CD4-positive, alpha-beta T cell (primary cell): ENCODE measurements at regions not wholly inside any gene's neighbourhood (a gene's known extent, or its start where the extent isn't known, plus 50 kb on each side); places are given as distances from the start of the nearest gene placed in this dataset.

Source experiments
- ATAC-seq: fragments of 200-7000 bp; cut with Tn5 transposase; one replicate; pipeline ENCODE4 v1.10.0; 2022; ENCODE audit warnings: mild to moderate bottlenecking; ENCODE audit not compliant: poor library complexity
- CTCF ChIA-PET: fragments of 350-600 bp; sonication (Branson Sonifier 250); formaldehyde crosslinking; loops from one replicate; lab custom pipeline; 2021; ENCODE audit warnings: antibody characterized with exemption, inconsistent platforms; lab: Charles Lee
- POLR2A ChIA-PET: fragments of 350-600 bp; sonication (Branson Sonifier 250); formaldehyde crosslinking; loops from one replicate; lab custom pipeline; 2021; ENCODE audit warnings: antibody characterized with exemption, inconsistent platforms; lab: Charles Lee
- DNase-seq, 14 experiments: peaks; one replicate each; pipeline ENCODE4 v3.0.0-alpha.2; 2013 to 2020; ENCODE audit warnings: mixed read lengths in 2 of 14
- H3K27ac ChIP-seq, 2 donors: one replicate each; pipeline versions ENCODE4 v1.5.1 to v1.7.0; 2013; ENCODE audit warnings: low read length in 2 of 2, low read depth in 1 of 2, mild to moderate bottlenecking in 1 of 2
- H3K27me3 ChIP-seq, 2 experiments: 1 replicate in 1 of 2; 2 replicates in 1 of 2; pipeline versions ENCODE4 v1.6.1 to v1.7.0; 2013; ENCODE audit warnings: low read length in 2 of 2, control low read depth in 1 of 2, mild to moderate bottlenecking in 1 of 2, moderate library complexity in 1 of 2; ENCODE audit not compliant: insufficient read depth in 2 of 2, control insufficient read depth in 1 of 2
- H3K36me3 ChIP-seq: one replicate; pipeline ENCODE4 v1.6.1; 2013; ENCODE audit warnings: low read length, control low read depth; ENCODE audit not compliant: insufficient read depth
- H3K4me1 ChIP-seq: one replicate; pipeline ENCODE4 v1.6.1; 2013; ENCODE audit warnings: low read length, control low read depth; ENCODE audit not compliant: insufficient read depth
- H3K4me3 ChIP-seq: one replicate; pipeline ENCODE4 v1.5.1; 2013; ENCODE audit warnings: mild to moderate bottlenecking, low read length, moderate library complexity
- H3K9me3 ChIP-seq, 2 experiments: 1 replicate in 1 of 2; 2 replicates in 1 of 2; pipeline versions ENCODE4 v1.6.1 to v1.7.0; 2013; ENCODE audit warnings: low read length in 2 of 2, mild to moderate bottlenecking in 2 of 2, control low read depth in 1 of 2, moderate library complexity in 1 of 2; ENCODE audit not compliant: control insufficient read depth in 1 of 2, insufficient read depth in 1 of 2
- H3K27ac Mint-ChIP-seq: one replicate; pipeline ENCODE4 v1.8.0; 2020; ENCODE audit warnings: mixed read lengths
- H3K27me3 Mint-ChIP-seq: one replicate; pipeline ENCODE4 v1.8.0; 2021; ENCODE audit warnings: mixed read lengths
- H3K36me3 Mint-ChIP-seq: one replicate; pipeline ENCODE4 v1.8.0; 2021; ENCODE audit warnings: low read depth, mixed read lengths
- H3K4me1 Mint-ChIP-seq: one replicate; pipeline ENCODE4 v1.8.0; 2021; ENCODE audit warnings: low read depth, mixed read lengths
- H3K4me3 Mint-ChIP-seq: one replicate; pipeline ENCODE4 v1.8.0; 2020; ENCODE audit warnings: mild to moderate bottlenecking, mixed read lengths
- H3K9me3 Mint-ChIP-seq: one replicate; pipeline ENCODE4 v1.8.0; 2020; ENCODE audit warnings: mixed read lengths
- intact Hi-C, 2 experiments: fragments of 100-400 bp; cut with DNase I in 1 of 2; cut with micrococcal nuclease in 1 of 2; formaldehyde crosslinking; loops; one replicate each; pipeline versions ENCODE4 v1.15.1 to v1.9.0; 2023 to 2025; cut with DNase I, micrococcal nuclease
- TF ChIP-seq, protein P1 (sequence below): fragments of 200-600 bp; IDR thresholded peaks from one replicate; pipeline ENCODE4 v1.8.0; 2022; ENCODE audit warnings: antibody characterized with exemption, mild to moderate bottlenecking

DNA sequence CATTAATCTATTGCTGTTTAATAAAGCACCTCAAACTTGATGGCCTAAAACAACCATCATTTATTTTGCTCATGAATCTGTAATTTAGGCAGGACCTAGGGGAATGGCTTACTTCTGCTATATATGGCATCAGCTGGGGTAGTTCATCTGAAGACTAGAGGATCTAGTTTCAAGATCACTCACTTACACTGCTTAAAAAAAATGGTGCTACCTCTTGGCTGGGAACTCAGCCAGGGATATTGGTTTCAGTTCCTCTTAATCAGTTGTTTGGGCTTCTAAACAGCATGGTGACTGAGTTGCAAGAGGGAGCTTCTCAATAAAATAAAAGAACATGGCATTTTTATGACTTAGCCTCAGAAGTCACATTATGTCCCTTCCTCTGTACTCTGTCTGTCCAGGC is 142.0 kb downstream of the FAM114A2 start:
- intact Hi-C loops = no loop called here
- DNase-seq (peak in 2 of 14 experiments; percentile 2 to 5), ATAC-seq (no peak)
- Mint-ChIP-seq H3K9me3 (no peaks in the 10 kb centered on the region), H3K4me3 (no peak overlapping the region), H3K36me3 (no peaks in the 10 kb centered on the region), H3K27me3 (peaks cover 4% of the 10 kb centered on the region), H3K27ac (no peak overlapping the region), H3K4me1 (no peaks in the 10 kb centered on the region)
- TF ChIP-seq, protein P1, sequence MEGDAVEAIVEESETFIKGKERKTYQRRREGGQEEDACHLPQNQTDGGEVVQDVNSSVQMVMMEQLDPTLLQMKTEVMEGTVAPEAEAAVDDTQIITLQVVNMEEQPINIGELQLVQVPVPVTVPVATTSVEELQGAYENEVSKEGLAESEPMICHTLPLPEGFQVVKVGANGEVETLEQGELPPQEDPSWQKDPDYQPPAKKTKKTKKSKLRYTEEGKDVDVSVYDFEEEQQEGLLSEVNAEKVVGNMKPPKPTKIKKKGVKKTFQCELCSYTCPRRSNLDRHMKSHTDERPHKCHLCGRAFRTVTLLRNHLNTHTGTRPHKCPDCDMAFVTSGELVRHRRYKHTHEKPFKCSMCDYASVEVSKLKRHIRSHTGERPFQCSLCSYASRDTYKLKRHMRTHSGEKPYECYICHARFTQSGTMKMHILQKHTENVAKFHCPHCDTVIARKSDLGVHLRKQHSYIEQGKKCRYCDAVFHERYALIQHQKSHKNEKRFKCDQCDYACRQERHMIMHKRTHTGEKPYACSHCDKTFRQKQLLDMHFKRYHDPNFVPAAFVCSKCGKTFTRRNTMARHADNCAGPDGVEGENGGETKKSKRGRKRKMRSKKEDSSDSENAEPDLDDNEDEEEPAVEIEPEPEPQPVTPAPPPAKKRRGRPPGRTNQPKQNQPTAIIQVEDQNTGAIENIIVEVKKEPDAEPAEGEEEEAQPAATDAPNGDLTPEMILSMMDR = no peak
- ChIA-PET POLR2A (no interaction called here), CTCF (no interaction called here)
- Histone ChIP-seq H3K27ac (no peak overlapping the region), H3K36me3 (no peaks in the 10 kb centered on the region), H3K27me3 (peaks cover 0 to 2% of the 10 kb centered on the region in 2 experiments), H3K9me3 (no peaks in the 10 kb centered on the region), H3K4me1 (no peaks in the 10 kb centered on the region), H3K4me3 (no peak overlapping the region)

DNA sequence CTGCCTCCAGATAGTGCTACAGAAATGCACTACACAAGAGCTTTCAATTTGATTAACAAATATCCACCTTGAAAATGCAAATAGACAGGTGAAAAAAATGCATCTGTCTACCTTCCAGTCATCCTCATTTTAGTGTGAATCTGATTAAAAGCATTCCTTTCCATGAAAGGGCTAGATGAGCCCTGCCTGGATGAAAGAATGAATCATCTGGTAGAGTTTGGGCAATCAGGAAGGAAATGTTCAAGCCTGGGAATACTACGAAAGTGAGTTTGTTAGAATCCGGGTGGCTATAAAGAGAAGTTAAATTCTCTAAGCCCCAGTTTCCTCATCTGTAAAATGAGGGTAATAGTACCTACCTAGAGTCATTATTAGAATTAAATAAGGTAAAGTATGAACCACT is 142.6 kb downstream of the FAM114A2 start:
- ATAC-seq (no peak), DNase-seq (no peak)
- POLR2A ChIA-PET = no interaction called here
- Mint-ChIP-seq H3K36me3 (no peaks in the 10 kb centered on the region), H3K27ac (no peak overlapping the region), H3K4me3 (no peak overlapping the region), H3K9me3 (no peaks in the 10 kb centered on the region), H3K27me3 (peaks cover 4% of the 10 kb centered on the region), H3K4me1 (no peaks in the 10 kb centered on the region)
- no peaks in the 10 kb centered on the region for H3K36me3 ChIP-seq
- intact Hi-C loops = no loop called here
- no peaks in the 10 kb centered on the region for H3K9me3 ChIP-seq
- CTCF ChIA-PET = no interaction called here
- peaks cover 0 to 2% of the 10 kb centered on the region in 2 experiments for H3K27me3 ChIP-seq
- TF ChIP-seq, protein P1 = no peak
- no peak overlapping the region for H3K4me3 ChIP-seq
- no peak overlapping the region for H3K27ac ChIP-seq
- no peaks in the 10 kb centered on the region for H3K4me1 ChIP-seq

DNA sequence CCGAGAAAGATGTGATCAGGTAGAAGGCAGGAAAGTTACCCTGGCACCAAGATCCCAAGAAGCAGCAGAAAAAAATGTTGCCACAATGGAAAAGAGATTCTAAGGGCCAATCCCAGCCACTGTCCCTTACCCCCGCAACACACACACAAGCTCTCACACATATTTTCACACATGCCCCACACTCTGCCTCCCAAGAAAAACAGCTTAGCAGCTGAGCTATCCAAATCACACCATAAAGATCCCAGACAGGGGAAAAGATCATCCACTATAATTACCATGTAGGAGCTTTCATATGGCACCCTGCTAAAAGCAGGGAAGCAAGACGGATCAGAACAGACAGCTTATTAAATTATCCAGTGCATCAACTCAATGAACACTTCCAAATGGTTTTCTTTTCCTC is 143.4 kb downstream of the FAM114A2 start:
- no peaks in the 10 kb centered on the region for H3K36me3 Mint-ChIP-seq
- peaks cover 0 to 2% of the 10 kb centered on the region in 2 experiments for H3K27me3 ChIP-seq
- H3K36me3 ChIP-seq = no peaks in the 10 kb centered on the region
- CTCF ChIA-PET = no interaction called here
- H3K27me3 Mint-ChIP-seq = peaks cover 4% of the 10 kb centered on the region
- ATAC-seq (no peak), DNase-seq (no peak)
- intact Hi-C loops = no loop called here
- TF ChIP-seq, protein P1 = no peak
- POLR2A ChIA-PET = no interaction called here
- no peak overlapping the region for H3K27ac Mint-ChIP-seq
- H3K27ac ChIP-seq = no peak overlapping the region
- H3K4me3 ChIP-seq = no peak overlapping the region
- H3K9me3 ChIP-seq = no peaks in the 10 kb centered on the region
- H3K9me3 Mint-ChIP-seq = no peaks in the 10 kb centered on the region
- H3K4me1 ChIP-seq = no peaks in the 10 kb centered on the region
- H3K4me1 Mint-ChIP-seq = no peaks in the 10 kb centered on the region
- no peak overlapping the region for H3K4me3 Mint-ChIP-seq
